Activated T-cell treated with anti-CD3 and anti-CD28 coated beads, Interleukin-2, amount 50 U/mL, for 48 hours (primary cell): ENCODE measurements at regions not wholly inside any gene's neighbourhood (a gene's known extent, or its start where the extent isn't known, plus 50 kb on each side); places are given as distances from the start of the nearest gene placed in this dataset.

Experiments used
- DNase-seq, 2 experiments: peaks; one replicate each; pipeline ENCODE4 v3.0.0-alpha.2; 2020

DNA sequence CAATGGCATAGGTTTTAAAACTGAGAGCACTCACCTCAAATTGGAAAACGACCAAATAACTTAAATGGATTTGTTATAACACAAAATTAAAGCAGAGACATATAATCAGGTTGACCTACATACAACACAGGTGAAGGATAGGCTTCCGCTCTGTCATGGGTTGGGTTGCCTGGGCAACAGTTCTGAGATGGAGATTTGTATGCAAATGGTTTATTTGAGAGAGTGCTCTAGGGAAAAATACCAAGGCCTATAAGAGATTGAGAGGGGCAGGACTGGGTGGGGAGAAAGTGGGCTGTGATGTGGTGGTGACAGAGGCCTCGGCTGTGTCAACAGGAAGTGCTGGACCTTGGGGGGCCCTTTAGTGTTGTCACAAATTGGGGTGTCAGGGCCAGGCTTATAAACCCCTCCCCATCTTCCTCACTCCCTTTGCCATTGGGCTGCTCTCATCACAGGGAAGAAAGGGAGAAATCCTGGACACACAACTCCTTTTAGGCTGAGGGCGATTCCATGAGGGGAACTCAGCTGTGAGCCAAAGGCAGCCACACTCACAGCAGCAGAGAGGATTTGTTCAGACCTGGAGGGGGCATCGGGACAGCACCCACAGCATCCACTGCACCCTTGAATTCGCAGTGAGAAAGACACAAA, 105.4 kb upstream of the LYZL1 start:
- DNase-seq, result no peak

DNA sequence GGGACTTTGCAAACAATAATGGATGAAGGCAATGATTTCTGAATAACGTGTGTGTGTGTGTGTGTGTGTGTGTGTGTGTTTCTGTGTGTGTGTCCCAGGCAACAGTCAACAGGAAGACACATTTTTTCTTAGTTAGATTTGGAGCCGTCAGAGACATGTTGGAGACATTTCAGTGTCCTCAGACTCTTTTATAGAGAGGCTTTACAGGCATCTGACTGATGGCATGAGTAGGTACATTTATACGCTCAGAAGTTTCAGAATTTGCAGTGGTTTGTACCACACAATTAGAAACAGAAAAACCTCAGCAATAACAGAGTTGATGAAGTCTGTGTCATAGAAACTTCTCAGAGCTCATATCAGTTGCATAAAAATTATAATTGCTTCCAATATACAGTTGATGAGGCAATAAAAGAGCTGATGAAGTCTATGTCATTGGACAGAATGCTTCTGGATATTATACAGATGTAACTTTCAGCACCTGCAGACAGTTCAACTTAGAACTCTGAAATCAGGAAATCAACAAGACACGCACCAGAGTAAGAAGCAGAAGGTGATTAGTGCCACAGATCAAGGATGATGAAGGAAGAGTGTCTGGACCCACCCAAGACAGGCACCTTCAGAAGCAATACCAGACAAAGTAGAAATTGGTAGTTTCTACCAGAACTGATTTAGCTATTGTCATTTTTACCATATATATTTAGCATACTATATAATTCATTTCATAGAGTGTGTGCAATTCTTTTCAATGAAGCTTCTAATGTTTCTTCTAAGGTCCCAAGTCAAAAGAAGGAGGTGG, 104.5 kb upstream of the LYZL1 start:
- DNase-seq, result no peak

DNA sequence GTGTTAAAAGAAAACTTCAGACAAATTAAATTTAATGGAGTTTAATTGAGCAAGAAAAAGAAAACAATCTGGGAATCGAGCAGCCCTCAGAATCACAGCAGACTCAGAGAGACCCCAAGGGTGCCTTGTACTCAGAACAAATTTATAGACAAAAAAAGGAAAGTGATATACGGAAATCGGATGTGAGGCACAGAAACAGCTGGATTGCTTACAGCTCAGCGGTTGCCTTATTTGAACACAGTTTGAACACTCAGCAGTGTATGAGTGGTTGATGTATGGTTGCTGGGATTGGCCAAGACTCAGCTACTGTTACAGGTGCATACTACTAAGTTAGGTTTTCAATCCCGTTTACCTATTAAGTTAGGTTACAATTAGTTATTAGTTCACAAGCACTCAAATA, 103.8 kb upstream of the LYZL1 start:
- DNase-seq, result no peak

DNA sequence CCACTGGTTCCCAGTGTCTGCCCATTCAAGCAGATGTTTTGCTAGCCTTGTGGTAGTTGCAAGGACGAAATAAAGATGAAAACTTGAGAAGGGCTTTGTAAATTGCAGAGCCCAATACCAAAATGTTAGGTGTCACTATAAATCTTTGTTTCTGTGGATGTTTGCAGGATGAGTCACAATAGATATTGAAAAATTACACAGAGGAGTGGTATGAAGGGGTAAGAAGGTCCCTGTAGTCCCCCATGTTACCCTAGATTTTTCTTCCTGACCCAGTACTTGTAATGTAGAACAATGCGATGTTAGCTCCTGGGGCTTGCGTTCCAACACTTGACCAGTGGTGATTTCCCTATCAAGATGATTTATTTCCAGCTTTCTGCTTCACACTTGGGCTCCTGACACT, 102.6 kb upstream of the LYZL1 start:
- DNase-seq, result no peak

DNA sequence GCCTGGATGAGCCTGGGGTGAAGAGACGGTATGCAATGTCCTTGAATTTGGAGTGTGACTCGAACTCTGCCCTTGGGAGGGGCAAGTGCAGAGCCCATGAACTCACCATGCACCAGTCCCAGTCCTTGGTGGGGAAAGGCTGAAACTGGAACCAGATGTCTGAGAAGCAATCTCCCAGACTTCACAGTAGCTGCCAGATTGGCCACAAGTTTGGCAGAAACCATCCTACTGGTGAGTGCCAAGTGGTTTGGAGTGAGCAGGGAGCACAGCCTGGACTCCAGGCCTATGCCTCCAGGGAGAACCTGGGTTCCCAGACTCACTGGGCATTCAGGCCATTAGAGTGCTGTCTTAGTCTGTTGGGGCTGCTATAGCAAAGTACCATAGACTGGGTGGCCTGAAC, 99.6 kb upstream of the LYZL1 start:
- no peak for DNase-seq

DNA sequence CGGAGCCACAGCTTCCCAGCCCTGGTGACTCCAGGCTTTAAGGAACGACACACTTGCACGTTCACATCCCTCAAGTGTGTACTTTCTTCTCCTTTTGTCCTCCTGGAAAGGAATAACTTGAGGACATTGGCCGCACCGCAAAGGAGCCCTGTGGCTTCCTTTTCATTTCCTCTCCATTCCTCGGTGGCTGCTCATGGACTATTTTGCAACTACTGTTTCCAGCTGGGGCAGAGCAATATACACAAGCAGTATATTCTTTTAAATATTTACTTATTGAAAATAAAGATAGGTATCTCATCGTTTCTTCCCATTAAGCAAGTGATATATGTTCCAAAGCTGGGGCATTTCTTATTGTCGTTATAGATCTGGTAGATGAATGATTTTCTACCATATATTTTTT, 97.2 kb upstream of the LYZL1 start:
- no peak for DNase-seq

GRCh38 chr10:29199339-29199738, 89.5 kb upstream of the LYZL1 start:
- no peak for DNase-seq

GRCh38 chr10:29199941-29200679, 88.8 kb upstream of the LYZL1 start:
- no peak for DNase-seq

DNA sequence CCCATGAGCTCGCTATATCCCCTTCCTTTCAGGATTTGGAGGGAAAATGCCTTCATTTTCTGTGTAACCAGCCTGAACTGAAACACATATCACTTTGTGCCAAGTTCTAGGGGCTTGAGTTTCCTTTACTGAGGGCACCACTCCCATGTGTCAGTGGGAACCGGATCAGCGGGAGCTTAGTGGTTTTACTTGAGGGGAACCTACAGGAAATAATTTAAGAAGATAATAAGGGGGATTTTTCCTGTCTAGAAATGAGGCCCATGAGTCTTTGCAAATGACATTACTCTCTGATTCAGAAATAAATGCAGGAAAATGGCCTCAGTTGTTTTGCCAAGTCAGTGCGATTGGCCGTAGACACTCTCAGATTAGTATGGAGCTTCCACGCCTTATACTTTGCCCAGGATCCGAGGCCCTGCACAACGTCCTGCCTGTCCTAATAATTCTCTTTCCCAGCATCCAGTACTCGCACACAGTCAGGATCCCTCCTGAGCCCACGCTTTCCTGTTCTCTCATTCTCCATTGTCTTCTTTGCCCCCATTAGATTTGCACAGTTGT, 86.4 kb upstream of the LYZL1 start:
- DNase-seq, result no peak

DNA sequence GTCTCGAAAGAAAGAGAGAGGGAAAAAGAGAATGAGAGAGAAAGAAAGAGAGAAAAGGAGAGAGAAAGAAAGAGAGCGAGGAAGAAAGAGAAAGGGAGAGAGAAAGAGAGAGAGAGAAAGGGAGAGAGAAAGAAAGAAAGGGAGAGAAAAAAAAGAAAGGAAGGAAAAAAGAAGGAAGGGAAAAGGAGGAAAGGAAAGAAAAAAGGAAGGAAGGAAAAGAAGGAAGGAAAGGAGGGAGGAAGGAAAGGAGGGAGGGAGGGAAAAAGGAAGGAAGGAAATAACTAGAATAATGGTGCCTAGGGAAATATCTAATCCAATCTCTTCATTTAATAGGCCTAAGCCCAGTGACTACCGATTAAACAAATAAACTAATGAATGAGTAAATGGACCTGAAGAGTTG, 85.4 kb upstream of the LYZL1 start:
- DNase-seq, result no peak

DNA sequence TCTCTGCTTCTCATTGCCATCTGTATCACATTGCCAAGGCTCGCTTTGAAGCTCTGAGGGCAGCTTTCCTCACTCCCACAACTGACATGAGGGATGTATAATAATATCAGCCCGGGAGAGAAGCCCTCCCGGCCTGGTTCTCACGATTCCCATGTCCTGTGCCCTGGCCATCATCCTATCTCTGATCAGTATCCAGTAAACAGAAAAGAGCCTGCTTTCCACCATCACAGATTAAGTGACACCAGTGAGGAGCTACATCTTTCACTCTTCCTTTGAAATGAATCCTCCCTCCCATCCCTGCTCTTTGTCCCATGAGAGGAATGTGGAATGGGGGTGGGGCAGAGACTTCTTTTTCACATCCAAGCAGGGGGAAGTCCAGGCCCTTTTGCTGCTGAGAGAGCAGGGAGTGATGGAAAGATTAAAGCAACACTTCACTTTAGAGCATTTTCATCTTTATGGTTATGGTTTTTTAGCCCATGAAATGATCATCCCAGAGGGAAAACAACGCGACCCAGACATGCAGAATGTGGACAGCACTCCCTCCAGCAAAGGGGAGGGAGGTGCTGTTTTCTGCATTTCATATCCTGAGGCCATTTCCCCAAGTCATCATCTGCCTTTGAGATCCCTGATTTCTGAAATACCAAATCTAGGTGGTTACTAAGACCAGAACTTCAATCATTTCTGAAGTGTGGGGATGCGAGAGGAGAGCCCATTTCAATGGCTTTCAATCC, 84.6 kb upstream of the LYZL1 start:
- no peak for DNase-seq

- no peak for DNase-seq
Observed at GRCh38 chr10:29205787-29206186, 83.1 kb upstream of the LYZL1 start.

DNA sequence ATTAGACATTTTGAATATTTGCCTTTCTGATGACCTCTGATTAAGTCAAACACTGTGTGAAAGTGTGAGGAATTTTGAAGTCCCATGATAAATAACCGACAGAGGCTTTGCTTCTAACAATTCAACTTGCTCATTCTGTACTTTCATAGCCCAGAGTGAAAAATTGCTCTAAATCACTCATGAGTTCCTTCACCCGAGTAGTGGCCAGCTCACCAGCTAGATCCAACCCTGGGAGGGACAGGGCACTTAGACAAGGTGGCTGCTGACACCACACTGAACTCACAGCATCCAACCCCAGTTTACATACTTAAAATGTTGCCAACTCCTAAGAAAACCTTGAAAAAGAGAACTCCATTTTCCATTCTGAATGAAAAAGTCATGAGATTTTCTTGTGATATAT, 80.0 kb upstream of the LYZL1 start:
- DNase-seq, result no peak

DNA sequence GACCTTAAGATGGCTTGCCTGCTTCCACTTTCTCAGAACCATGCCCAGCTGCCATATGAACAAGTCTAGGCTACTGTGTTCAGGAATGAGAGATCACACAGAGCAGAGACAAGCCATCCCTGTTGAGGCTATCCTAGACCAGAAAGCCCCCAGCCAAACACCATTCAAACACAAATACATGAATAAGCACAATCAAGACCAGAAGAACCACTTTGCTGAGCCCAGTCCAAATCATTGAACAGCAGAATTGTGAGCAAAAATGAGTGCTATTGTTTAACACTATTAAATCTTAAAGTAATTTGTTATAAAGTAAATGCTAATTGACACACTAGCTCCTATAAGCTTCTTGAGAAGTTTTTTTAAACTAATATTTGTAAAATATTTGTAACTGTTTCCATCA, 79.0 kb upstream of the LYZL1 start:
- DNase-seq, result no peak

DNA sequence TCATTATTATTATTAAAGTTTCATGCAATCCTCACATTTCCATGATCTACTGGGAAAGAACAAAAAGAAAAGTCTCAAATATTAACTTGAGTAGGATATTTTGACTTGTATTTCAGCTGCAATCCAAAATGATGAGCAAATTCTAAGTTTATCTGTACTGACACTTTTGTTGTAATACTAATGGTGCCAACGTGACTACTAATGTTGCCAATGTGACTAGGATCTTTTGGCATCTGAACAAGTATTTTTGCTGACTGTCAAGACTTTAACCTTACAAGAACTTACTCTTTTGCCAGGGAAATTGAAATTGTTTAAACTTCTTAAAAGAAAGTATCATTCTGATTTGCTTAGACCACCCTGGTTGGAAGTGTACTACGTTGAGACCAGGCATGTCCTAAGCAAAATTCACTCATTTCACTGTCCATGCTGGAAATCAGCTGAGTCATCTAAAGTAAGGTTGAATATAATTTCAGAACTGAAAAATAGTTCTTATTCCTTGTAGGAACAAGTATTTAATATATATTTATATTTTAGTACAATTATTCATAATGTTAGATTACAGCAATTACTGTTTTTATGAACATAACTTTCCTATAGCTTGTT, 78.5 kb upstream of the LYZL1 start:
- DNase-seq, result no peak

- DNase-seq, result no peak
Observed at GRCh38 chr10:29212597-29212996, 76.3 kb upstream of the LYZL1 start.

DNA sequence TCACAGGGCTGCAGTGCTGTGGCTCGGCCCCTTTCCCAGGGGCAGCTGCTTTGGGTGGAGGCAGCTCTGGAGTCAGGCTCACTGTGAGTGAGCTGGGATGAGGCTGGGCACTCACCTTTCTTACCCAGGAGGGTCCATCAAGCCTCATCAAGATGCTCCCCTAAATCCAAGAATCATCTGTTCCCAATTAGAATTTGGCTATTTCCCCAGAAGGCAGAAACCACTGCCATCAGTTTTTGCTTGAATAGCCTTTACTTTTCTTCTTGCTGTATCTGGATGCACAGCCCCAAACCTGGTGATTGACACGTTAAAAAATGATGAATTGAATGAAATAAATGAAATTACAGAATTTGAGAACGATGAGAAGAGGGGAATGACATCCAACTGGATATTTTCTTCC, 74.3 kb upstream of the LYZL1 start:
- no peak for DNase-seq

- no peak for DNase-seq
Observed at GRCh38 chr10:29217292-29217738, 71.6 kb upstream of the LYZL1 start.

DNA sequence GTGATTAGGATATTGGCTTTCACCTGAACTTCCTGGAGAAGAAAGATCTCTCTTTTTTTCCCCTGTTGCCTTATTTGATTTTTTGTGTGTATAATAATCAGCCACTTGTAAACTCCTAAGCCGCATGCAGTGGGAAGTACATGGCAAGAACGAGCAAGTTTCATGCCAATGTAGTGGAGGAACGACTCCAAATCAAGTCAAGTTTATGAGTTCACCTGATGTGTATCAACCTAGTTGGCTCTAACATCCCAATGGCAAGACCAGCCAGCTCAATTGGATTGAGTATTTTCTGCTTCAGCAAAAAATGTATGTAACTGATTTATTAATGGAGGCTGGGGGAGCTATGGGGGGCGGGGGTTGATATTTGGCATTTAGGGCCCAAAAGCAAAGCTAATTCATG, 65.5 kb upstream of the LYZL1 start:
- DNase-seq, result no peak

- DNase-seq, result no peak
Observed at GRCh38 chr10:29224631-29225030, 64.2 kb upstream of the LYZL1 start.

- no peak for DNase-seq
Observed at GRCh38 chr10:29227201-29227600, 61.7 kb upstream of the LYZL1 start.

- DNase-seq, result no peak
Observed at GRCh38 chr10:29228562-29228961, 60.3 kb upstream of the LYZL1 start.
